22Rv1 (cell line): ENCODE measurements at regions not wholly inside any gene's neighbourhood (a gene's known extent, or its start where the extent isn't known, plus 50 kb on each side); places are given as distances from the start of the nearest gene placed in this dataset.

Source experiments
- H3K27ac ChIP-seq: fragments of 450-650 bp; 2 replicates; pipeline ENCODE4 v1.5.1; 2017
- CTCF ChIP-seq: fragments of 450-650 bp; IDR thresholded peaks from 2 replicates; pipeline ENCODE4 v1.5.1; 2017; ENCODE audit warnings: mild to moderate bottlenecking
- ZFX ChIP-seq: fragments of 450-650 bp; IDR thresholded peaks from 2 replicates; pipeline ENCODE4 v1.6.1; 2017; ENCODE audit warnings: antibody characterized with exemption, borderline replicate concordance

GRCh38 chr4:180465364-180465763, 1777.8 kb upstream of the TENM3 start:
- TF ChIP-seq ZFX (no peak), CTCF (no peak)
- no peak overlapping the region for H3K27ac ChIP-seq

- TF ChIP-seq ZFX (no peak), CTCF (no peak)
- H3K27ac ChIP-seq, result no peak overlapping the region
Measured at GRCh38 chr4:180483036-180483435, 1760.2 kb upstream of the TENM3 start.

DNA sequence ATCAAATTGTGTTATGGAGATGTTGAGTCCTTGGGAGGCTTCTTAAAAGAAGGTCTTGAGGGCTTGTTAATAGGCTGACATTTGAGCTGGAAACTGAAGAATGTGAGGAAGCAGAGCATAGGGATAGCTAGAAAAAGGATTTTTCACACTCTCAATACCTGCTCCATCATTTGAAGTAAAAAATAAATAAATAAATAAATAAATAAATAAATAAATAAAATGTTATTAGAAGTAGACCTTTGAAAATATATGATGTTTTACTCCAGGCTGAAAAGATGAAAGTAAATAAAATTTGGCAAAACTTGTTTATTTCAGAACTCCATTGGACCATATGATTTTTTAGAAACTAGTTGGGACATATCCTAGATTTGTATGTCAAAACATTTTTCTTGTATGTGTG, 1757.8 kb upstream of the TENM3 start:
- H3K27ac ChIP-seq, result no peak overlapping the region
- TF ChIP-seq ZFX, result no peak
- no peak for TF ChIP-seq CTCF

- TF ChIP-seq ZFX (no peak), CTCF (no peak)
Measured at GRCh38 chr4:180486342-180486741, 1756.9 kb upstream of the TENM3 start.

DNA sequence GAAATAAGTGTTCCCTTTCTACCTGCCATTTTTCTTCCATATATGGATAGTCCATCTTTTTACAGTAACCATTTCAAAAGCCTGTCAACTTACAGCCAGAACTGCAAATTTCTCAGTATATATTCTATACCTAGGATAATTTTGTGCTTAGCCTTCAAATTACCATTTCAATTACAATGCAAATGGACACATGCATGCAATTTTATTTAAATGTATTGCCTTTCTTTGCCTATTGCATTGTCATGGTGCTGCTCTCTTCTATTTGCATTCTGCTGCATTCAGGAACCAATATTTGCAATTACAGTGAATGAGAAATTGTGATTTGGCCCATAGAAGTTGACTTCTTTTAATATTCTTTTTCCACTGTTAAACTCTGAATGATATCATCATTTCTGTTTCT, 1753.4 kb upstream of the TENM3 start:
- TF ChIP-seq ZFX (no peak), CTCF (no peak)
- no peak overlapping the region for H3K27ac ChIP-seq

More at GRCh38 chr4:180486342-180486741, 1756.9 kb upstream of the TENM3 start:
- H3K27ac ChIP-seq, result no peak overlapping the region

DNA sequence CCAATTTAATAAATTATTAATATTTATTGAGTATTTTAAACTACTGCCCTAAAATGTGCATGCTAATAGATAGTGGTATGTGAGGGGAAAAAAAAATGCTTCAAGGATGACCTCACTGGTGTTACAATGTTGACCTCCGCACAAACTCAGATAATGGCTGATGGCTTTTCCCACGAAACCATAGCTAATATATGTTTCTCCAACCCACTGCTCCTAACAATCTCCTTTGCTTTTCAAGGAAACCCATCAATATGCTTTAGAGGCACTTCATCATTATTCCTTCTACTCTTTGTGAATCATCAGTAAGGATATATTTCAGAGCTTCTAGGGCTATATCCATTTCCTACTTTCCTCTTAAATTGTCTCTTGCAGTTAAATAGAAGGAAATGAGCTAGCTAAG, 1752.0 kb upstream of the TENM3 start:
- TF ChIP-seq ZFX (no peak), CTCF (no peak)
- H3K27ac ChIP-seq, result no peak overlapping the region

GRCh38 chr4:180493299-180493698, 1749.9 kb upstream of the TENM3 start:
- H3K27ac ChIP-seq, result no peak overlapping the region
- TF ChIP-seq CTCF (no peak), ZFX (no peak)
